GM21619 (cell line): ENCODE measurements at regions not wholly inside any gene's neighbourhood (a gene's known extent, or its start where the extent isn't known, plus 50 kb on each side); places are given as distances from the start of the nearest gene placed in this dataset.

Experiments used
- ATAC-seq: cut with Tn5 transposase; IDR thresholded peaks from one replicate; pipeline ENCODE4 v1.9.1; 2021; ENCODE audit not compliant: unreplicated experiment

DNA sequence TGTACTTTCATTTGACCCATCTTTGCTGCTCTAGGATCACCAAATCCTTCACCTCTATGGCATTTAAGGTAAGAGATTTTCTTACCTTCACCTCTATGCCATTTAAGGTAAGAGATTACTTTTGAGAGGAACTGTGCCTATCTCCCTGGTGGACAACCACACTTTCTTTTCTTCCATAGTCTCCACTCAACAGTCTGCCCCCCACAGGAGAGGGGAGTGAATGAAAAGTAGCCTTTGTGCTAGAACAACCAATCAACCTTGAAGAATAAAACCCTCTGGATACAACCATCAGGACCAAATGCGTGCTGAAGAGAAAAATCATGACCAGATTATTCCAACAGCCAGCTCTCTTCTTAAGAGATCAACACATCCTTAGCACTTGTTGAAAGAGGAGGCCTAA is 258.6 kb upstream of the TMPO start:
- no peak for ATAC-seq

DNA sequence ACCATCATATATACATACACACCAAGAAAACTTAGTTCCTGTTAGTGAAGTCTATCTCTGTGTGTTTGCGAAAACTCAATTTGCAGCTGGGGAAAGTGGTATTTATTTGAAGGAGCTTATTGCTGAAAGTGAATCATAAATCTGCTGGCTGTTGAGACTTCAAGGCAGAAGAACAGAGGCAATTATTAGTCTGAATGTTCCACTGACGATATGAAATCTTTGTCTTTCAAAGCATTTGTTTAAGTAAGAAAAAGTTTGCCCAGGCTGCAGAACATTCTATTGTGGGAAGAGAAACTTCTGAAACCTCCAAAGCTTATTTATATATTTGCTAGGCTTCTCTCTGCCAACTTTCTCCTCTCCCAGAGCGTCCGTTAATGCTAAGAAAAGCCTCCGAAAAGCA is 255.7 kb upstream of the TMPO start:
- no peak for ATAC-seq

DNA sequence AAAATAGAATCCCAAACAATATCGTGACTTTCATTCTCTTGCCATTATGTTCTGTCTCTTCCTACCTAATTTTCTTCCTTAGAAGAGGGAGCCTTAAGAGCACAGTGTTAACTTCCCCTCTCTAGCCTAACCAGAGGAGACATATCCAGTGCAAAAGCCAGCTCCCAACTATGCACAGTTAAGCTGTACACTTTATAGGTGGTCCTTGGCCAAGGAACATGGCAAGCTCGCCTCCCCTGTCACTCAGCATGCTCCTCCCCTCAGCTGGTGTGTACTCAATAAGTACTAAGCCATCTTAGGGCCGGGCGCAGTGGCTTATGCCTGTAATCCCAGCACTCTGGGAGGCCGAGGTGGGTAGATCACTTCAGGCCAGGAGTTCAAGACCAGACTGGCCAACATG is 255.1 kb upstream of the TMPO start:
- ATAC-seq = no peak

DNA sequence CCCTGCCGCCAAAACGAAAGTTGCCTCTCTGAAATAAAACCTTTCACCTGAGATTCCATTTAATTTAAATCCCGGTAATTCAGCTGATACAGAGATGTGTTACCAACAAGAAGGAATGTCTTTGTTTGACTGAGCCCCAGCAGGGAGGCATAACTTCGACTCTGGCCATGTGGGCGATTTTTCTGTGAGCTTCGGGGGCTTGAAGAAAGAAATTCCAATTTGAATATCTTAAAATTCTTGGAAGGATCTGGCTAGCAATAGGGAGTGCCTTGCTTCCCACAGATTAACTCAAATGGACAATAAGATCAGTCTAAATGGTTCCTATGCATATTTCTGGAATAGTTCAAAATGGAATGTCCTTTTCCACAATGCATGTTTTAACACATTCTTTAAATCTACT is 252.5 kb upstream of the TMPO start:
- ATAC-seq = no peak

DNA sequence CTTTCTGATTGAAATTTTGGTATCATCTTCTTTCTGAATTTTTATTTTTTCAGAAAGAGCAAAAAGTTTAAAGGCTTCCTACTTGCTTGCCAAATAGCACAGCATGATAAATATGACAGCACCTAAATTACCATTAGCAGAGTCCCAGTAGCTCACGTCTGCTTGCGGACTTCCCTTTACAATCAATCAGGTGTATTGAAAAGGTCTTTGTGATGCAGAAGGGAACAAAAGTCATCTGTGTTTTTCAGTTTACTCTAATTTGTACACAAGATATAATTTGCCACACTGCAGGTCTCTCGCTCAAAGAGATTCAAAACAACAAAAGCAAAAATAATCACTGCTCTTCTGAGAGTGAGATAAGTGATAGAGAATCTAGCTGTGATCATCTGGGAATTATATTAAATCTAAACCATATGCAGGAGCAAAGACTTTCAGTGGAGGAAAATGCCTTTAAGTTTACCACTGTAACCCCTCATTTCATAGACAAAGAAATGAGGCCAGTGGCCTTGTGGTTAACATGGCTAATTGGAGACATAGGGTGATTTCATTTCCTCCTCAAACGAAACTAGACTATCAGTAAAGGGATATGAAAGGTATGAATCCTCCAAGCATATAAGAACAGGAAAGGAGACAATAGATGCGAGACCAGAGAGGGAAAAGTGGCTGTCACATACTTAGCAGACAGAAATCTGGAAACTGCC is 240.8 kb upstream of the TMPO start:
- peak; percentile 98 for ATAC-seq

DNA sequence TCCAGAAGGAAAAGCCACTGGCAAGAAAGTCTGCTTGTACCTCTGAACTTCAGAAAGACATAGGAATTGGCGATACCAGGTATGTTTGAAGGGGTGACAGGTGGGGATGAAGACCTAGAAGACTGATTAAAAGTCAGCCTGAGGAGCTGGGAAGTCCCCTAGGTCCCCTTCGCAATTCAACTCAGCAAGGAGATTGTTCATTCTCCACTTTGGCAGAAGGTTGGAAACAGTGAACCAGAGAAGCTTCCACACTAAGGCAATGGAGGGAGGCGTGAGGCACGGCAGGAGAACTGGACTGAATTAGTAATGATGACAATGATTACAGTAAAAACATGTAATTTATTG is 240.3 kb upstream of the TMPO start:
- no peak for ATAC-seq

DNA sequence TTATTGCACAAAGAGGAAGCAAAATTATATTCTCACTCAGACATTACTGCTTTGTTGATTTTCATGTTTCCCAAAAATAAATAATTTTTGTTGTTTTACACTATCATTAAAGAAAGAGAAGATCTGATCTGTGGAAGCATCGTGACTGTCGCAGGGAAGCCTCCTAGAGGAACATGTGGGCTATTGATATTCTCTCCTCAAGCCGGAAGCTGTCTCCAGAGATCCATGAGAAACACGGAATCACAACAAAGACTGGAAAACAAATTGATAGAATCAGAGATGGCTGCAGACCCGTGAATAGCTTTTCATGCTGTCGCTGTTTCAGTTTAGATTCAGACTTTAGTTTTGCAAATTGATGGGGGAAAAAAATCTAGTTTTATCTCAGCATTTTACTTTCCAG is 235.2 kb upstream of the TMPO start:
- ATAC-seq = no peak

DNA sequence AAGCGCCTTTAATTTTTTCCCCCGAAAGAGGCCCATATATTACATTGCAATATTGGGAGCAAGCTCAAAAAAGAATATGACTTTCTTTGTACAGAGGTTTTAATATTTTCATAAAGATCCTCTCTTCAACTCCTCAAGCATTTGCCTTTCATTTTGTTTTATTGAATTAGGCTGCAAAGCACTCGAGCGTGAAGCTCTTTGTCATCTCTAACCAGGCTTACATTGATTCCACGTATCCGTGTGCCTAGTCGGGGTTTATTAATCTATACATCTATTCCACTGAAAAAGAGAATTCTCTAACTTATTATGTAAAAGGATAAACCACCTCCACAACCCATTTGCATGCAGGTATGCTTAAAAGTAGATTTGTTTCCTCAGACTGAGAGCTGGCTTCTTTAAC is 234.8 kb upstream of the TMPO start:
- no peak for ATAC-seq

DNA sequence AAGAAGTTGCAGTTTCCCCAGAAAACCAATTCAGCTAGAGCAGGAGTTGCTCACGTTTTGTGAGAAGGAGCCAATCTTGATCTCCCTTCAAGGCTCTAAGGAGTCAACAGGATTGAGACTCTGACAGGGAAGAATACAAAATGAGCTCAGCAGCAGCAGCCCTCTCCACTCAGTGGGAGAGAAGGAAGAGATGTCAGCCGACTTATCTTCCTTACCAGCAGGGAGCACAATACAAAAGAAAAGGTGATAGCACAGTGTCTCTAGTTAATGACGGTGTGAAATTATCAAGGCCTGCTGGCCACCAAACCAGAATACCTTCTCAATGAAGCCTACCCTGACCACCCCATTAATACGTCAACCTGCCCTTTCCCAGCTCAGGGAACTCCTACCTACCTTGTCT is 223.6 kb upstream of the TMPO start:
- ATAC-seq = no peak

DNA sequence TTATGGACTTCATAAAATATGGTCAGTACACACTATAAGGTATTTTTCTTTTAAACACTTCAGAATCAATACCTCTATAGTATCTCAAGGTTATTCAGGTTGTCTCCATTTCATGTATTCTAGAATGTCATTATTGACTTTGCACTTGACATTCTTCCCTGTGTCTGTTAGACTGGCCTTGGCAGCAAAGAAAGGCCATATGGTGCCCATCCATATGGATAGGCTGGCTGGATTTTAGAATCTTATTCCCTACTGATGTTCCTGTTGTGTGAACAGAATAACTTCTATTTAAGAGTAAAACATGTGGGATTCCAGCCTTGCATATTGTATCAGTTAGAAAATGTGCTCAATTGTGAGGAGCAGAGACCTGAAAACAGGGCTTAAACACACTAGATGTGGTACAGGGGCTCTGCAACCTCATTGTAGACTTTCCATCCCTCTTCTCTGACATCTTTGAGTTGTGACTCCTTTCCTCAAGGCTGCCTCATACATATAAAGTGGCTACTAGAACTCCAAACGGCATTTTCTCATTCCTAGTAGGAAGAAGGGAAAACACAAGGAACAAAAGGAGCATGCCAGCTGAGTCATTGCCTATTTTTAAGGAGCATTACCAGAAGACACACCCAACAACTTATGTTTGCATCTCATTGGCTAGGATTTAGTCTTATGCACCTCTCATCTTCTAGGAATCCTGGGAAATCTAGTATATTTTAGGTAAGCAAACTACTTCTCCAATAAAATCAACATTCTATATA is 221.2 kb upstream of the TMPO start:
- no peak for ATAC-seq

DNA sequence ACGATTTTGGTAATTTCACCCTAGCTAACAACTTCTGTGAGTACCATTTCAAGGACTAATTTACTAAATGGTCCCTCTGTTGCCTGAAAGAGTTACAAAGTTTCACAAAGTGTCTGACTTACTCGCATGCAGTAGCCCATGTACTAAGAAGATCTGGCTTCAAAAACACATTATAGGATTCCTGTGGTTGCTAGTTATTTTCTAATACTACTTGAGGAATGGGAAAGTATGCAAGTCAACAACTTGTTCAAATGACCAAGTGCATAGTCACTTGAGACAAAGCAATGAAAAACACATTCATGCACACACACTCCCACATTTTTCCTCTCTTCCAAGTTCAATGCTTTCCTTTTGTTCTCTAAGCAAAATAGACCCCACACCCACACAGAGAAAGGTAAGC is 219.7 kb upstream of the TMPO start:
- no peak for ATAC-seq

DNA sequence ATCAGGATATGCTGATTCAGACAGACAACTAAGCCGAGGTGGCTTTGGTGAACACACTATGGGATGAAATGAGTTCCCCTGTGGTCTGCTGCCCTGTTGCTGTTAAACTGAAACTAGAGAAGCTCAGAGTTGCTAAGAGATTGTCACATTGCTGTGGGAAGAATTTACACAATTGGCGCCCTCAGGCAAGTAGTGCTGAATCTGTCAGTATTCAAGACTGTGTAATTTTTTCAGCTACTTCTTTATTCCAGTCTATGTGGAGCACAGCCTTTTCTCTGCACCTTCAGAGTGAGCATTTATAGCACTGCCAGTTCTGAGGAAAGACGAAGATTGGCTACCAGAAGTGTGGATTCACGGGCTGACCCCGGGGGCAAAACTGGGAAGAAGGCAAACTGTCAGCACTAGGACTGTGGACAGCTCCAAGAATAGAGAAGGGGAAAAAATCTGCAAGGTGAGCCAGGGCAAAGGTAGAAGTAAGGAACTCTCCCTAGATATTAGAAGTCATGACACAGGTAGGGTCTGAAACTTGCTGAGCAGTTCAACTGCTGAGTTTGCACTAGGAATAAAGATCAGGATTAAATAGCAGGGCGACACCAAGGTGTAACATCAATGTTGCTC is 218.8 kb upstream of the TMPO start:
- ATAC-seq = no peak

DNA sequence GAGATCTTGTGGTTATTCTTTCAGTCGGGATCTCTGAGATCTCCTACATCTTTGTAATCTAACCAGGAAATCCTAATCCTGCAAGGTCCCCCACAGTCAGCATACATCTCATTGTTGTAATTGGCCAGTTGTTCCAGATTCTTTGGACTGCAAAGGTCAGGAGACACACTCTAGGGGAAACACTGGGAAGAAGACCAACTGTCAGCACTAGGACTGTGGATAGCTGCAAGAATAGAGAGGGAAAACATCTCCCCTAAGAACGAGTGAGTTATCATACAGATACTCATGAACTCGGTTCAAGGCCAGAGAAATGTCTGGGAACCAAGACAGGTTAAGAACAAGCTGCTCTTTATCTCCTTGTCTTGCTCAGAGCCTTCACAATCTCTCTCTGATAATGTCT is 217.9 kb upstream of the TMPO start:
- no peak for ATAC-seq

DNA sequence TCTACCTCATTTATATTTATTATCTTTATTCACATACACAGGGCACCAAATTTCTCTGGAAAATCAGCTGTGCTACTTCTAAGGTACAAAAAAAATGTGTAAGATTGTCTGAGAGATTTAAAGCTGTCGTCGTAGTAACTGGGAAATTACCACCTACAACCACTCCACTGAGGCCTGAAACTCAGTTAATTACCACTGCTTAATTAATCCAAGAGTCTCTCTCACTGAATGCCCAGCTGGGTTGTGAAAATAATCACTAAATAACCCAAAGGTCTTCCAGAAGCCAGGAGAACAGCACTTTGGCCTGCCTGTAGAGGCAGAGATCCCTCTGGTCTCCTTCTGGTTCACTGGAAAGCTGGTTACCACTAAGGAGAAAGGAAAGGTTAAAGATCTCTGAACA is 207.2 kb upstream of the TMPO start:
- no peak for ATAC-seq

DNA sequence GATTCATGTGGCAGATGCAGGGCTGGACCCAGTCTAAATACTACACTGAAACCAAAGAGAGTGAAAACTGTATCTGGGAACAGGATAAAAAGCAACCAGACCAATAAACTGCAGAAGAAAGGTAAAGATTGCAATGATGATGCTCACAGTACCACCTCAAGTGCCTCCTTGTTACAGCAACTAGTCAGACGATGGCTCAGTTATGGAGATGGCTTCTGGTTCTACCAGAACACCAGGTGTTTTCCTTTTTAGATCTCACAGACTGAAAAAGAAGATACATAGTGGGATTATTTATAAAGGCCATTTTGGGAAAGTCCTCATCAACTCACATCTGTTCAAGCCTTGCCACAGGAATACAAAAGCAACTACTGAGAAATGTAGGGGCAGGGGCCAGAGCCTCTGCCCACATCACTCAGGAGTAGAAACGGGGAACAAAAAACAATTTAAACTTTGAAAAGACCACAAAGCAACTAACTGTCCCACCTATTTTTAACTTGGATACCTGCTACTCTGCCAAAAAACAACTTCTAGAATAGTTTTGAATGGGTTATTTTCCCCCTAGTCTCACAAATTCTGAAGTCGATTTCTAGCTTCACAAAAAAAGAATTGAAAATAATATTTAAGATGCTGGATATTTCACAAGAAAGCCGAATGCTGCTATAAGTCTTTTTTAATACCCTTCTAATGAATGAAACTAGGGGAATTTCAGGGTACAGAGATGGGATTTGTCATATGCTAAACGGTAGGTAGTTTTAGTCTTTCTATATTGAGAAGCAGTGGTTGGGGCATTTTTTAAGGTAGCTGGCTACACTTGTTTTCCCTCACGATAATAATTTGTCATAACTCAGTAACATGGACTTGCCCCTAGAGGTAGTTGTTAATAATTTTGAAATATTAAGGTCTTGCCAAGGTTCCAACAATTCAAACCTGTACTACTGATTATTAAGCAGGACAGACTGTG is 197.2 kb upstream of the TMPO start:
- no peak for ATAC-seq

DNA sequence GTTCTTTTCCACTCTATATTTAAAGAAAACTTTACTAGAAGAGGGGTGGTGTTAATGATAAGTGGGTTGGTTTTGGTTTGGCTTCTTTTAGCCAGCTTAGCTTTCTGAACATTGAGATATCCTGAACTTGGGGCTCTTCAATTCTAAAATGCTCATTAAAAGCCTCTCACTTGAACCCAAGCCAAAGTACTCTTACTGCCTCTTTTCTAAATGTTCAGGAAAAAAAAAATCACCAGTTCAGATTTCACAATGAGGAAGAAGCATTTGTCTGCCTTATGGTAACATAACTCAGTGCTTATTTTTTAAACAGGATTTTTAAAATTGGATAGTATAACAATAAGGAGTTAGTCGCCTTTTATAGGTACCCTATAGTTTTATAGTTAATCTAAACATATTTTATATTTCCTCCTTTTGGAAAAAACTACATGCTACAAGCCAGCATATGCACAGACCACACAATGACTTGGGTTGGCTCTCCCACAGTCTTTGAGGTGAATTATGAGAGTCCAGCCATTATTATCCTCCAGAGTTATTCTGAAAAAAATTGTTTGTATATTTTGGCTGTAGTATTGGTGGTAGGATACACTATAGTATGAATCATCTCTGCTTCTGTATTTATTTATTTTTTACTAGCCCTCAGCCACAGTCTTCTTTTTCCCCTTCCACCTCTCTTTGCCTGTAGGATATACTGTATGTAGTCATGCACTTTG is 195.5 kb upstream of the TMPO start:
- ATAC-seq = no peak

DNA sequence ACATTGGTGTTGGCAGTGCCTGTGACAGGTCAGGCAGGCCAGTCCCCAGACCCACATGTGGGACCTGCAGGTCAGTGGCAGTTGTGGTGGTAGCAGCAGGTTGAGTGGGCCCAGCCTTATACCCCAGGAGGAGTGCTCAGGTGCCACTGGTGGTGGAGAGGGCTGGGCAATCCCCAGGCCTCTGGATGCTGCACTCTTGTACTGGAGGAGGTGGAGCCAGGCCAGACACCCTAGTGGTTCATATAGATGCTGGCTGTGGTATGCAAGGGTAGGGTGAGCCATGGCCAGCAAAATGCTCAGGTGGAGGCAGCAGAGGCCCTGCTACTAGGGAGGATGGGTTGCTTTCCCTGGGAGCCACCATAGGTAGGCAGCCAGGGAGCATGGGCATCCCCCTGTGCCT is 190.4 kb upstream of the TMPO start:
- ATAC-seq = no peak

DNA sequence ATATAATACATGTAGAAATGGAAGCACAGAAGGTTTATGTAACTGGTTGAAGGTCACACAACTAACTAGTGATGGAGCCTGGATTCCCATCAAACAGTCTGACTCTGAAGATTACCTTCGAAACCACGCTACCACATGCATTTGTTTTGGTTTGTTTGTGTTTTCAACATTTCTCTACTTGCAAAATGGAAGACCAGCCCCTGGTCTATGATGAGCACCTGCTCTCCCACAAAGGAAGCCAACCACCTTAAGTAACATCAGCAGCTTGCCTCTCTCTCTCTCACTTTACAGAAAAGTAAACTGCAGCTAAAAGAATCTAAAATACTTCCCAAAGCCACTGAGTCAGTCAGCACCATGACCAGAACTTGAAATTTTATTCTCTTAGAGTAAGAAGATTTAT is 186.9 kb upstream of the TMPO start:
- ATAC-seq = no peak

DNA sequence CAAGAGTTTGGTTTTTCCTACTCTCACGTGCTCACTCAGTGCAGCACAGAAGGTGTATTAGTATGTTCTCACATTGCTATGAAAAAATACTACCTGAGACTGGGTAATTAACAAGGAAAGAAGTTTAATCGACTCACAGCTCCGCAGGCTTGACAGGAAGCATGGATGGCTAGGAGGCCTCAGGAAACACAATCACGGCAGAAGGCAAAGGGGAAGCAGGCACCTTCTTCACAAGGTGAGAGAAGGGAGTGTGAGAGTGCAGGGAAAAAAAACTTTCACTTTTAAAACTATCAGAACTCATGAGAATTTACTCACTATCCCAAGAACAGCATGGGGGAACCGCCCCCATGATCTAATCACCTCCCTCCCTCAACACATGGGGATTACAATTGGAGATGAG is 185.8 kb upstream of the TMPO start:
- ATAC-seq = no peak

DNA sequence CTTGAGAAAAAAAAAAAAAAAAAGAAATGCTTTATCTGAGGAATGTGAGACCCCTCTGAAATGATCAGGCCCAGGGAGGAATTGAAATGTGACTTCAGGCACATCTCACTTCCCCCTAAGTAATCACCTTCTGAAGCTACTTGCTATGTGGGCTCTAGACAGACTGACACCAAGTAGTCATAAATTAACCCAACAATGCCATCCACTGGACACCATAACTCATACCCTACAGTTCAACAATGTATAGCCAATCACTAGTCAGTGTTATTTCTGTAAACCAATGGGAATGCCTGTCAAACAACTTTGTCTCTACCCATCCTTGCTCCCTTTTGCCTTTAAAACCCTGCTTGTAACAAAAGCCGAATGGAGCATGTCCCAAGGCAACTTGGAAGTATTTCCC is 182.7 kb upstream of the TMPO start:
- ATAC-seq = no peak

DNA sequence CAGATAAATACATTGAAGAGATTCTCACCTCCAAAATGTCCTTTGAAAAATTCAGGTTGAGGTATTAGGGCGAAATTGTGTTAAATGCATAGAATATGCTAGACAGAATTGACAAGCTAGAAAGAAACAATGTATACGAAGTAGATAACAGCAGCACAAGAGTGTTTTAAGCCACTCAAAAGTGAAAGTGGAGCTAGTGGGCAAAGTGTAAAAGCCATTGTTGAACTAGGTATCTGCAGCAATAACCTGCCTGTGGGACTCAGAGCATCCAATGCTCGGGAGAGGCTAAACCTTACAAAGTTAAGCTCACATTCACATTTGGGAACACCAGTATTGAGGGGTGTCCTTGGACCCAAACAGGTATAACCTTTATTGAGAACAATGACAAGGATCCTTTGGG is 180.6 kb upstream of the TMPO start:
- no peak for ATAC-seq
